ENCODE measurements at regions not wholly inside any gene's neighbourhood (a gene's known extent, or its start where the extent isn't known, plus 50 kb on each side); places are given as distances from the start of the nearest gene placed in this dataset.
"Not testable (repeated sequence)": the region's sequence is repeated elsewhere in the genome, so short reads cannot be mapped to it uniquely, and the experiment has no call there.

DNA sequence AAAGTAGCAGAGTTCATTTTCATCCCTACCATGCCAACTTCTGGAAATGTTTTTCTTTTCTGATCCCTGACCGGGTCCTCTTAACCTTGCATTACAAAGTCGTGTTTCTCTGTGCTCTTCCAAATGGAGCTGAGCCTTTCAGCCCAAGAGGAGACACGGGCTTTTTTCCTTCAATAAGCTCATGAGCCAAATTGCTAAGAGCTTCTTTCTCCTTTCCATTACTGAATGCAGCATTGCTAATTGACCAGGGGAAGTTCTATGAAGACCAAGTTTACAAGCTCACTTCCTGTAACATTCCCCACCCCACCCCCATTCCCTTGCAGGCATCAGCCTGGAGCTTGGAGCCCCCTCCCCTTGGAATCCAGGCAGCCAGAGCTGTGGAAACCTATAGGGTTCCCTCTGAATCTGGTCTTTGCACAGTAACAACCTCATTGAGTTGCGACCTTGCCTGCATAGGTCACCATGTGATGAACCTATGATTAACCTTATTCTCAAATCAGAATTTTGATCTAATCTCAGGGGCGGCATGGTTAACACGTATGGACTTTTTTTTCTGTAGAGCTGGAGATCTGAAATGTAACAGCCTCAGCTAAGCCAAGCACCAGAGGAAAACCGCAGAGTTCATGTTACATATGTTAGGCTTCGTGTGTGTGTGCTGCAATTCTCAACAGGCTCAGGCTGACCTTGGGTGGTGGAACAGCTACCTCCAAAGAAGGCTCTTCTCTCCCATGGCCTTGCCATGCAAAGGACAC, 395.7 kb upstream of the ZNF462 start:
- DNase-seq = no peak

DNA sequence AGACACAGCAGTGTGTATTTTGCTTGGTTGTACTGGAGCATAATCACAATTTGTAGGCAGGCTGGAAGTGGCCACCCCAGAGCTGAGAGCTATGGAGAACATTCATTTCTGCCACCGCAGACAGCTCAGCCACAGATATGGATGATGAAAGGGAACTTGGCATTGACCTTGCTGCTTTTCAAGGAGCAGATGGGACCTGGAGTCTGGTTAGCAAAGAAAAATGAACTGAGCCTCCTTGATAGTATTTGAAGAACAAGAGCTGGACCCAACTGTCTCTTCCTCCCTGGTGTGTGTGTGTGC, 395.2 kb upstream of the ZNF462 start:
- DNase-seq = no peak

DNA sequence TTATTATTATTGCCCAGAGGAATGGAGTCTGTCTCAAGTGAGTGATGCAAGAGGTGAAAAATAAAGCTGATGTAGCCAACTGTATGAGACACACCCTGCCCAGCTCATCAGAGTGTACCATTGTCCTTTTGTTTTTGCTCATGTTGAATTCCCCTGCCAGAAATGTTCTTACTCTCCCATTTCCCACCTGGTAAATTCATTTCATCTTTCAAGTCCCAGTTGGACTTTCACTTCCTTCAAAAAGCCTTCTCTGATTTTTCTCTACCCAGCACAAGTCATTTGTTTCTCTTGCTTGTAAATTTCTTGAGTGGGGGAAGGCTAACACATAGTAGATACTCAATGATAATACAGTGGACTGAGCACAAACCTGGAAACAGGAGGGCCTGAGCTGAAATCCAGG, 394.5 kb upstream of the ZNF462 start:
- DNase-seq = no peak

DNA sequence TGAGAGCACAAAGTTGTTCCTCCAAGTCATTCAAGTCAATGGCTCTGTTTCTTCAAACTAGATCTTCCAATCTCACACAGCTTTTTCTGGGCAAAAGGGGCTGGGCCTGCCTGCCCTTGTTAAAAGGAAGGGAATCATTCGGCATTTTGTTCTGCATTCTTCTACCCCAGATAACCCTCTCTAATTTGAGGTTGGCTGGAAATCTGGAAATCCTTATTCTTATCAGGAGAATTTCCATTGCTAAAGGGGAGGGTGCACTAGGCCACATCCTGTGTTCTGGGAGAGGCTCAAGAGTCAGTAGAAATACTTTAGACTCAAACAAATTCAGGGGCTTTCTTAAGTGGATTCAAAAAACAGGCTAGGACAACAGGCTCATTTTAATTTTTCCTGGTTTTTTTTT, 384.7 kb upstream of the ZNF462 start:
- no peak for DNase-seq

DNA sequence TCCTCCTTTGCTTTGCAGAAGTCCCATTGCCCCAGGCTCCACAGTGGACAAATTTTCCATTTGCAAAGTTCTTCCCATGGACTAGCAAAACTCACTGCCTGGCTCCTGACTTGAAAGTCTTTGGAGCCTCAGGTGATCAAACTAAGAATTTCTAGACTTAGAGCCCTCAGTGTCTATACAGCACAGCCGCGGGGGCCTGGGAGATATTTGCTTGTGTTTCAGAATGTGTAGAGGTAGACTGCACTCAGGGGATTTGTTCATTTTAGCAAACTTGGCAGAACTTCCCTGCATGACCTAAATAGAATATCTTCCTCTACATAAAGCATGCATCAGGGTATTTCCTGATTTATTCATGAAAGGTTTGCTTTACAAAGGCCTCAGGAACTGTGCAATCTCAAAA, 384.2 kb upstream of the ZNF462 start:
- no peak for DNase-seq

DNA sequence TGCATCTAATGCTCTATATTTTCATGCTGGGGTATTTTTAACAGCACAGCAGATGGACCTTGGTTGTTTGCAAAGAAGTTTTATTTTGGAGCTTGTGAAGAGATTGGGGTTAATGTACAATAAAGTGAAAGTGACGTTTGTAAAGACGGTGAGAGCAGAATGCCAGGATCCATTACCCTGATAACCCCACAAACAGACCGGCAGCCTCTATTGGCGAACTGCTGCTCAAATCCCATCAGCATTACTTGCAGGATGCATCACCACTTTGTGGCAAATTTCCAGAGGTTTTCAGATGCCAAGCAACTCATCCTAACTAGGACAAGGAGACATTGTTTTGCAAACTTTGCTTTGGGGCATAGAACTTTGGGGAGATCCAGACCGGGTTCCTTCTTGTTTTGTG, 383.3 kb upstream of the ZNF462 start:
- no peak for DNase-seq

DNA sequence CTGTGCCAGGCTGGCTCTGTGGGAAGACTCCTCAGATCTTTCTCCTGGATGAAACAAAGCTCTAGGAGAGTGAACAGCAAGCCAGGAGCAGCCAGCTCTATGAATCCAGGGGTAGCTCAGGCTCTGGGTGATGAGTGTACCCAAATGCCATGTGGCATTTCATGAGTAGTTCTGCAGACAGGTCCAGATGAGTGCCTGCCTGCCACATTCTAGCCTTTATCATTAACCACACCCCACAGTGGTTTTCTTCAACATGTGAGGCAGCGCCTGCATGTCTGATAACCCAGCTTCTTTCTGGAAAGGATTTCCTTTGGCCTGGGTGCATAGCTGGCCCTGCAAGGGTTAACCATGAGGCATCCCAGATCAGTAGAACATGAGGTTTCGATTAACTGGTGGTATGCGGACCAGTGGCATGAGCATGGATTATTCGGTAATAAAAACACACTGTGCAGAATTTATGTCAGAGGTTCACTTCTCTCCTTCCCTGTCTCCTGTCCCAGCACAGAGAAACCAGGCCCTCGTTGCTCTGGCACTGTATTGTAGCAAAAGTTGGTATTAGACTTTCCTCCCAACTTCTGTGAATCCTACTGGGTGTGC, 381.9 kb upstream of the ZNF462 start:
- DNase-seq = no peak

DNA sequence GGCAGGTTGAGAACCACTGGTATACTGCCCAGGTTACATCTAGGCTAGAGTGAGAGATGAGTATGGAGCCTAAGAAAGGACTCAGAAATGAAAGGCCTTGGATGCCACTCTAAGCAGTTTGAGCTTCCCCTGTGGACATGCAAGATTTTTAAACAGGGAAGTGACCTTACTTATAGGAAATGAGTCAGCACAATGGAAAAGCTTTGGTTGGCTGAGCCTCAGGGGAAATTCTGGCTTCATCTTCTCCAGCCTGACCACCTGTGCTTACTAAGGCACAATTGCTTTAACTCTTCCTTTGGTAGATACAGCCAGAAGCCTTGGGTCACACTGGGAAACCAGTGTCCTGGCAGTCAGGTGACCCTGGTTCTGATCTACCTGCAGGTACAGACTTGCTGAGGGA, 380.2 kb upstream of the ZNF462 start:
- no peak for DNase-seq

DNA sequence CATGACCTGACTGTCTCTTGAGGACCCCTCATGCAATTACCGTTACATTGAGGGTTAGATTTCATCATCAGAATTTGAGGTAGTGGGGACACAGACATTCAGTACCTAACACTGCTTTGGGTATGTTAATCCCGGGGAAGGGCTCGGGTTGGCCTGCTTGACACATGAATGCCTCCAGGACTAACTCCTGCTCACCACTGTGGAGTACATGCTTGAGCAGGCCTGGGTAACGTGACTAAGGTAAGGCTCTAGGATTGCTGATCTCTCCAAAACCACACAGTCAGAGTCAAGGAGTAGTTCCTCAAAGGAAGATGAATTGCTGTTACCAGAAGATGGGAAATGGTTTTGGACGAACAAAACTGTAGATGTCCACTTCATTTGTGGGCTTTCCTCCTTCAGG, 376.3 kb upstream of the ZNF462 start:
- no peak for DNase-seq

DNA sequence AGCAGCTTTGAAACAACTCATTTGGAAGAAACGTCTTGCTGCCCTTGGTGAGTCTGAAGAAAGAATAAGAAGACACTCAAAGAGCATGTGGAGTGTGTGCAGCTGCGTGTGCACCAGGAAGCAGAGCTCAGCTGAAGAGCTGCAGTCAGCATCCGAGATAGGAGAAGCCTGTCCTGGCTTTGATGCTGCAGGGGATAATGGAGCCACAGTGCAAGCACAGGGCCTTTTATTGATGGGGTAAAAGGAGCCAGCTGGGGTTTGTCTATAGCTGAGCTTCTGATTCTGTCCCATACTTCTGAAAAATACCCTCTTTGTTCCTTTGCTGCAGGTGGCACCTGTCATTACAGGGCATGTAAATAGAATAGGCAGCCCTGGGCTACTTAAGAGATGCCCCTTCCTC, 375.7 kb upstream of the ZNF462 start:
- no peak for DNase-seq

DNA sequence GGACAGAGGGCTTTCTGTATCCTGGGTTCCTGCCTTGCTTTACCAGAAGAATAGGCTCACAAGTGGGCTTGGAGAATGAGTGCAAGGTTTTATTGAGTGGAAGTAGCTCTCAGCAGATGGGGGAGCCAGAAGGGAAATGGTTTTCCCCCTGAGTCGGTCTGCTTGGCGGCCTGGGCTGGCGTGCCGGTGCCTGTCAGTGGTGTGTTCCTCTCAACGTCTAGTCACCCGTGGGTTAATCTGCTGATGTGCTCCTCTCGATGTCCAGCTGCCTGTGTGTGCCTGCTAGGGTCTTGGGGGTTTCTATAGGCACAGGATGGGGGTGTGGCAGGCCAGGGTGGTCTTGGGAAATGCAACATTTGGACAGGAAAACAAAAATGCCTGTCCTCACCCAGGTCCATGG, 370.8 kb upstream of the ZNF462 start:
- DNase-seq = not testable (repeated sequence)

DNA sequence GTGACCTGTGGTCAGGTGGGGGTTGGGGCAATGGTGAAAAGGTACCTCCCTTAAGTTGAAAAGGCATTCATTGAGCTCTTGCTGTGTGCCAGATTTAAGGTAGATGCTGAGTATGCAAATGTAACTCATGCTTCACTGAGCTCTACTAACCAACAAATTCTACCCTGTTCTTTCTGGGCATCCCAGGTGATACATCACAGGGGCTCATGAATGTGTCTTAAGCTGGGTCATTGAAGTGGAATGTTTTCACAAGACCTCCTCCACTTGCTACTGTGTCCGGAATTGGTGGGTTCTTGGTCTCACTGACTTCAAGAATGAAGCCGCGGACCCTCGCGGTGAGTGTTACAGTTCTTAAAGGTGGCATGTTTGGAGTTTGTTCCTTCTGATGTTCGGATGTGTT, 362.8 kb upstream of the ZNF462 start:
- DNase-seq = no peak

DNA sequence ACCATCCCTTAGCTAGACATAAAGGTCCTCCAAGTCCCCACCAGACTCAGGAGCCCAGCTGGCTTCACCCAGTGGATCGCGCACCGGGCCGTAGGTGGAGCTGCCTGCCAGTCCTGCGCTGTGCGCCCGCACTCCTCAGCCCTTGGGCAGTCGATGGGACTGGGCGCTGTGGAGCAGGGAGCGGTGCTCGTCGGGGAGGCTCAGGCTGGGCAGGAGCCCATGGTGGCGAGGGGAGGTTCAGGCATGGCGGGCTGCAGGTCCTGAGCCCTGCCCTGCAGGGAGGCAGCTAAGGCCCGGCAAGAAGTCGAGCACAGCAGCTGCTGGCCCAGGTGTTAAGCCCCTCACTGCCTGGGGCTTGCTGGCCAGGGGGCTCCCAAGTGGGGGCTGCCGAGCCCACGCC, 361.8 kb upstream of the ZNF462 start:
- DNase-seq = not testable (repeated sequence)

DNA sequence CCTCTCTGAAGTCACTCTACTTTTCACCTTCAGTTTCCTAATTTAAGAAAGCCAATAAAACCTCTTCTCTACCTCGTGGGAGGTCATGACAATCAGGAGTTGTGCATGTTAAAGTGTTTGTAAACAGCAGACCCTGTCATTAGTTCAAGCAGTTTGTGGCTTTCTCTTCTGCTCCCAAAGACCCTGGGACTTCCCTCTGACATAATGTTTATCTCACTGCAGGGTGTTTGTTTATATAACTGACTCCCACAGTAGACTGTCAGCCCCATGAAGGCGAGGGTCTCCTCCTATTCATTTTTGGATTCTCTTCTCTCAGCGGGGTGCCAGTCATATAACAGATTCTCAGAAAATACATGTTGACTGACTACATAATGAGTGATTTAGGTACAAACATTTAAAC, 360.0 kb upstream of the ZNF462 start:
- no peak for DNase-seq

DNA sequence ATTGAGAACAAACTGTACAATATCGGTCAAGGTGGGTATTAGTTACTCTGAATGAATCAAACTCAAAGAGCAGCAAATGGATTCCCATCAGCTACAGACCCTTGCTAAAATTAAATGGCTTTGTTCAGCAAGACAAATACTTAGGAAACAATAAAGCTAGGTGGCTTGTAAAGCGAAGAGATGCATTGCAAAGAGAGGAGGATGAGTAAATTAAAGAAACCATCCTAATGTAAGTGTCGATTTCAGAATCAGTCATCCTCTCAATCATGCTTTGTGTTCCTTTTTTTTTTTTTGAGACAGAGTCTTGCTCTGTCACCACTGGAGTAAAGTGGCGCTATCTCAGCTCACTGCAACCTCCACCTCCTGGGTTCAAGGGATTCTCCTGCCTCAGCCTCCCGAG, 359.2 kb upstream of the ZNF462 start:
- DNase-seq = no peak

DNA sequence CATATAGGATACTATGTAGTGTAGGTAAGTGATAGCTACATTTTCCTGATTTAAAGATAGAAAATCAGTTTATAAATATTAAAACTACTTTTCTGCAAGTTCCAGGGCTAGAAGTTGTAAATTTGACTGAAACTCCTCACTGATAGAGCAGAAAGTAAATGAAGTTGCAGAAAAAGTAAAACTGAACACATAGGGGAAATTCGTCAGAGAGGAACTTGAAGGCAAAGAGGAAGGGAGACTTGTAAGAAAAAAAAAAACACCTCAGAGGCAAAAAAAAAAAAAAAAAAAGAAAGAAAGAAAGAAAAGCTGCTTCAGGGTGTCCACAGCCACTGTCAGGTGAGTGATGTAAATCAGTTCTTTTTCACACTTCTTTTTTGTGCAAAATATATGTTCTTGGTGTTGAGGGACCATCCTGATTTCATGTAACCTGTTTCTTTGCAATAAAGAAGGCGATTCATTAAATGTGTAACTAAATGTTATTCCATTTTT, 336.2 kb upstream of the ZNF462 start:
- no peak for DNase-seq

DNA sequence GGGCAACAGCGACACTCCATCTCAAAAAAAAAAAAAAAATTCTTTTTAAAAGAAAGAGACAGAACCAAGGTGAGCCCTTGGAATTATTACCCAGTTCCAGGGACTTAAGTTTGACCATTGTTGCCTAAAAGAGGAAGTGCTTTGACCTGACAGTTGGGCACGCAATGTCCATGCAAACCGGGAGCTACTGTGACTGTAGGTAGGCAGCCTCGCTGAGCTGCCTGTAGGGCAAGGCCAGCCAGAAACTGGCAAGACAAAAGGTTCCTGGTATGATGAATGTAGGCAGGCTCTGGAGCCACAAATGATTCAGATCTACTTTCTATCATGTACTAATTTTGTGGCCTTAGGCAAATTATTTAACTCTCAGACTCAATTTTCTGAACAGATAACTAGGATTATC, 334.8 kb upstream of the ZNF462 start:
- no peak for DNase-seq

DNA sequence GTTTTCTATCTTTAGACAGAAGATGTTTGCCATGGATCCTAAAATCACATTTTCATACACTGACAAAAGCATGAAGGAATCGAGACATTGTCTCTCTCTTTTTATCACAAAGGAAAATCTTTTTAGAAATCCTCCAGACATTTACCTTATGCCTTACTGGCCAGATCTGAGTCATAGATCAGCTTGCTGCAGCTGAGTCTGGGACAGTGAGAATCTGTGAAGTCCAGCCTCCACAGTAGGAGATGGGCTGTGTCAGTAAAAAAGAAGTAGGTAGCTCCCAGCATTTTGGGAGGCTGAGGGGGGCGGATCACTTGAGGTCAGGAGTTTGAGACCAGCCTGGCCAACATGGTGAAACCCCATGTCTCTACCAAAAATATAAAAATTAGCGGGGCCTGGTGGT, 333.4 kb upstream of the ZNF462 start:
- DNase-seq = no peak

DNA sequence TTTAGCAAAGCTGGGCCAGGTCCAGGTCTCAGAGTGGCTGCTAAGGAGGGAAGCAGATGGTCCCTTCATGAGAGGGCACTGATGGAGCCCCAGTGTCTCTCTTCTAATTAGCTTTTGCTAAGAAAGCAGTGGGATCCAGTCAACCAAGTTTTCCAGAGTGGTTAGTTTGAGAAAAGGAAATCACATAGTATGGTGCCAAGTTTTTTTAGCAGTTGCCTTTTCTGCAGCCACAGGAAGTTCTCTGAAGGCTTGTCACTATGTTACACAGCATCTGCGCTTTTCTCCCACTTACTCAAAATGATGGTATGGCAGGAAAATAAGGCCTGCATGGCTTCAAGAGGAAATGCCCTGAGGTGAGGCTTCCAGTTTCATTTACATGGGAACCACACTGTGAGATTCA, 331.5 kb upstream of the ZNF462 start:
- no peak for DNase-seq

DNA sequence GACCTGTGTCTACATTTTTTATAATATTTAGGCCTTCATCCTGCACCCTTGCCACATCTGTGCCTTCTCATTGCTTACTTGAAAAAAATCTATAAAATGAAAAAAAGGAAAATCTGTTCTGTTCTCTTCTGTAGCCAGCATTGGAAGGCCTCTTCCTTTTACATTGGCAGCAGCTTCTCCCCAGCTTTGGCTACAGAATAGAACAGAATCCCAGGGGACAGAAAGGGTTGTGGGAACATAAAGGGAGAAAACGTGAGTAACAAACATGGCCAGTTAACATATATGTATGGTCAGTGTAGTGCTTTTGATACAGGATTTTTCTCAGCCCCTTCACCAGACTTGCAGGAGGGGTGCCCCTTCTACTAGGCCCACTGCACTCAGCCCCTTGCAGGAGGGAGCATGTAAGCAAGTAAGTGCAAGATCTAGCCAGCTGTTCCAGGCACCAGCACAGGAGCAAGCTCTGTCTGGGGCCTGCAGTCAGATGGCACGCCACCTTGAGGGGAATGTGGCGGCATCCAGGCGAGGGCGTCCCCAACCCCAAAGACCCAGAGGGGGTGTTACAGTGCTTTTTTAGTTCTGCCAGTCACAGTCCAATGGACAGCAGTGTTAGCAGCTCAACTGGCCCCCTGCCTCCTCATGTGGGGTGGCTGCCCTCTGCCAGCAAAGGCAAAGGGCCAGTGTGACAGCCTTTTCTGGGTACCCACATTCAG, 330.5 kb upstream of the ZNF462 start:
- DNase-seq = no peak

DNA sequence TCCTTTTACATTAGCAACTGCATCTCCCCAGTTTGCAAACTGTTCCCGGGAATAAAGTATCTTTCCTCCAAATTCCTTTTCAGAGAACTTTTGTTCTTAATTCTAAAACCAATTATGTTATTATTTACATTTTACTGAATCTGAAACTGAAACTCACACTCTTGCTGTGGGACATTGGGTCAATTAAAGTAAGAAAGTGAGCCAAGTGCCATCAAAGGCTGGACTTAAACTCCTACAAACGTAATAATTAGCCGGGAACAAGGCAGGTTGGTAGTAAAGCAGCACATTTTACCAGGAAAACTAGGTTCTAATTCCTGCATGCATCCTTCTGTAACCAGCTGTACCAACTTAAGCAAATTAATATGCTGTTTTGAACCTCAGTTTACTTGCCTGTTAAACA, 328.2 kb upstream of the ZNF462 start:
- no peak for DNase-seq

DNA sequence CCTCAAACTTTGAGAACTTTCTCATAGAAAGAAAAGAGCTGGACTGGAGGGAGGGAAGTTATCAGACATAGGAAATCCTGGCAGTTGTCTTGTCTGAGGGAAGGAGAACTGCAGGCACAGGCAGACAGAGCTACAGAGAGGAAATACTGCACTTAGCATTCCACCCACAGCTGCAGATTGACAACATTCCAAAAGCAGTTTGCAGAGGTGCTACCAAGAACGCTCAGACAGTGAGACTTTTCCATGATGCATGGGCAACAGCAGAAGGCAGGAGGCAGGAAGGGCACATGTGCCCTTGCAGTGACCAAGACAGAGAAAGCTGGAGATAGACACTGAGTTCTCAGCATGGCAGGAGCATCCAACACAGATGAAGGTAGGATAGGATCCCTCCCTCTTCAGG, 327.5 kb upstream of the ZNF462 start:
- DNase-seq = no peak

DNA sequence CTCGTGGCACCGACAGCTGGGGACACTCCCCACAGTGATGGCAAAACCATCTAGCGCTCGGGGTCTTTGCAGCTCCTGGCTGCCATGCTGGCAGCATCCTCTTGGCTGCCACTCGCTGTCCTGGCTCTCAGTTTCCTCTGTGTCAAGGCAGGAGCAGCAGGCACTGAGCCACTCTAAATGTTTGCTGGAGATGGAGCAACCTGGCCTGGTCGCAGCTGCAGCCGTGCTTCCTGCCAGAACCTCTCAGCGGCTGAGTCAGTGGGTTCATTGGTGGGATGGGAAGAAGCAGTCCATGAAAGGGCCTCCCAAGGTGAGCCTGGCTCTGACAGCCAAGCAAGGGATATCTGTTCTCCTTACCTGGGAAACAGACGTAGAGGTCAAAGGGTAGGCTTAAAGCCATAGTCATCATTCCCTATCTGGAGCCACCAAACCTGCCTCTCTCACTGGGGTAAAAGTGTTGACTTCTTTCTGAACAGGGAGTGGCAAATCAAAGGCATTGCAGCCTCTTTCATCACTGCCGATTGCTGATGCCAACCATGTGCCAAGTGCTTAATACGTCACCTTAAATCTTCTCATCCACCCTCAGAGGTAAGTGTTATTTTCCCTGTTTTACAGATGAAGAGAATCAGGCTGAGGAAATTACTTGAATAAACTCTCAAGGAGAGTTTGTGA, 304.8 kb upstream of the ZNF462 start:
- DNase-seq = no peak

DNA sequence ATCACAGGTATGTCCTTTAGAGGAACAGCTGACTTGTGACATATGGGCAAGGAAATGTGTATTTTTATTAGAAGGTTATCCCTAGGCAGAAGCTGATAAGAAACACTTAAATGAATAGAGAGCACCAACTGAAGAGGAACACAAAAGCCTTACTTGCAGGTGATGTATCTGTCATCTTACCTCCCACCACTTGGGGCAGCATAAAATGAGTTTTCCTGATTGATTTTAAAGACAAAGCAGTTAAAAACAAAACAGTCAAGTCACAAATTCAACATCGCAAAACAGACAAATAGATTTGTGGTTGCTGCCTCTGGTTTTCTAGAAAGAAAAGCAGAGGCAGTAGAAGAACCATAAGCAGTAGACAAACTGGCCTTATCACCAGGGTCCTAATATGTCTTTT, 302.4 kb upstream of the ZNF462 start:
- no peak for DNase-seq

Measured in NCI-H748 treated with DMSO at 0.1 percent for 48 hours (cell line).